ENCODE measurements at regions not wholly inside any gene's neighbourhood (a gene's known extent, or its start where the extent isn't known, plus 50 kb on each side); places are given as distances from the start of the nearest gene placed in this dataset.

GRCh38 chr1:81569761-81570160 is 231.0 kb upstream of the ADGRL2 start:
- no peak for DNase-seq
- POLR2A ChIA-PET, result no interaction called here

GRCh38 chr1:81563632-81564031 is 237.1 kb upstream of the ADGRL2 start:
- H3K4me1 Mint-ChIP-seq (ENCODE audit: low read depth, unreplicated experiment), result peaks cover 7% of the 10 kb centered on the region
- no TSS peak for BruUV-seq (replicated peaks)
- no peaks in the 10 kb centered on the region for H3K36me3 Mint-ChIP-seq (ENCODE audit: insufficient read depth, unreplicated experiment)
- Histone ChIP-seq H3K4me1 (no peaks in the 10 kb centered on the region), H3K9me3 (no peaks in the 10 kb centered on the region), H3K27me3 (replicated peaks; ENCODE audit: control insufficient read depth, insufficient read depth, low read length) (no peaks in the 10 kb centered on the region), H3K36me3 (ENCODE audit: control insufficient read depth, insufficient read depth, low read length) (no peaks in the 10 kb centered on the region), H3K4me3 (ENCODE audit: low read depth, low read length) (no peak overlapping the region)
- CTCF ChIA-PET, result no interaction called here
- no peak overlapping the region for H3K27ac Mint-ChIP-seq (ENCODE audit: unreplicated experiment)
- H3K27me3 Mint-ChIP-seq (ENCODE audit: insufficient read depth, unreplicated experiment), result peaks cover 5% of the 10 kb centered on the region
- H3K9me3 Mint-ChIP-seq (ENCODE audit: unreplicated experiment), result no peaks in the 10 kb centered on the region
- no peak for TF ChIP-seq CTCF (IDR thresholded peaks at IDR 0.05; ENCODE audit: insufficient read depth in 1 of 2, low read depth in 1 of 2, low read length in 1 of 2, severe bottlenecking in 1 of 2, unreplicated experiment in 1 of 2)
- H3K4me3 Mint-ChIP-seq (ENCODE audit: unreplicated experiment), result no peak overlapping the region
- intact Hi-C loops (cut with micrococcal nuclease; ENCODE audit: unreplicated experiment), result no loop called here
- POLR2A ChIA-PET, result no interaction called here
- DNase-seq, result no peak

More at GRCh38 chr1:81569761-81570160, 231.0 kb upstream of the ADGRL2 start:
- Mint-ChIP-seq H3K27me3 (ENCODE audit: insufficient read depth, unreplicated experiment) (no peaks in the 10 kb centered on the region), H3K4me1 (ENCODE audit: low read depth, unreplicated experiment) (no peaks in the 10 kb centered on the region), H3K27ac (ENCODE audit: unreplicated experiment) (no peak overlapping the region), H3K36me3 (ENCODE audit: insufficient read depth, unreplicated experiment) (no peaks in the 10 kb centered on the region), H3K9me3 (ENCODE audit: unreplicated experiment) (no peaks in the 10 kb centered on the region), H3K4me3 (ENCODE audit: unreplicated experiment) (no peak overlapping the region)
- no peak overlapping the region for H3K4me3 ChIP-seq (ENCODE audit: low read depth, low read length)
- CTCF ChIA-PET, result no interaction called here
- TF ChIP-seq CTCF (IDR thresholded peaks at IDR 0.05; ENCODE audit: insufficient read depth in 1 of 2, low read depth in 1 of 2, low read length in 1 of 2, severe bottlenecking in 1 of 2, unreplicated experiment in 1 of 2), result no peak
- BruUV-seq (replicated peaks), result no TSS peak
- H3K4me1 ChIP-seq, result no peaks in the 10 kb centered on the region
- intact Hi-C loops (cut with micrococcal nuclease; ENCODE audit: unreplicated experiment), result no loop called here
- no peaks in the 10 kb centered on the region for H3K9me3 ChIP-seq
- no peaks in the 10 kb centered on the region for H3K27me3 ChIP-seq (replicated peaks; ENCODE audit: control insufficient read depth, insufficient read depth, low read length)
- H3K36me3 ChIP-seq (ENCODE audit: control insufficient read depth, insufficient read depth, low read length), result no peaks in the 10 kb centered on the region

GRCh38 chr1:81562934-81563333 is 237.8 kb upstream of the ADGRL2 start:
- Histone ChIP-seq H3K36me3 (ENCODE audit: control insufficient read depth, insufficient read depth, low read length) (no peaks in the 10 kb centered on the region), H3K27me3 (replicated peaks; ENCODE audit: control insufficient read depth, insufficient read depth, low read length) (no peaks in the 10 kb centered on the region), H3K9me3 (no peaks in the 10 kb centered on the region), H3K4me3 (ENCODE audit: low read depth, low read length) (no peak overlapping the region), H3K4me1 (no peaks in the 10 kb centered on the region)
- no peak overlapping the region for H3K4me3 Mint-ChIP-seq (ENCODE audit: unreplicated experiment)
- no peaks in the 10 kb centered on the region for H3K36me3 Mint-ChIP-seq (ENCODE audit: insufficient read depth, unreplicated experiment)
- intact Hi-C loops (cut with micrococcal nuclease; ENCODE audit: unreplicated experiment), result no loop called here
- H3K27me3 Mint-ChIP-seq (ENCODE audit: insufficient read depth, unreplicated experiment), result peaks cover 5% of the 10 kb centered on the region
- CTCF ChIA-PET, result no interaction called here
- no peaks in the 10 kb centered on the region for H3K9me3 Mint-ChIP-seq (ENCODE audit: unreplicated experiment)
- H3K4me1 Mint-ChIP-seq (ENCODE audit: low read depth, unreplicated experiment), result peaks cover 7% of the 10 kb centered on the region
- H3K27ac Mint-ChIP-seq (ENCODE audit: unreplicated experiment), result no peak overlapping the region
- TF ChIP-seq CTCF (IDR thresholded peaks at IDR 0.05; ENCODE audit: insufficient read depth in 1 of 2, low read depth in 1 of 2, low read length in 1 of 2, severe bottlenecking in 1 of 2, unreplicated experiment in 1 of 2), result no peak
- BruUV-seq (replicated peaks), result no TSS peak
- DNase-seq, result no peak
- POLR2A ChIA-PET, result no interaction called here

Data from Caco-2 (cell line).